ENCODE measurements at regions not wholly inside any gene's neighbourhood (a gene's known extent, or its start where the extent isn't known, plus 50 kb on each side); places are given as distances from the start of the nearest gene placed in this dataset.

DNA sequence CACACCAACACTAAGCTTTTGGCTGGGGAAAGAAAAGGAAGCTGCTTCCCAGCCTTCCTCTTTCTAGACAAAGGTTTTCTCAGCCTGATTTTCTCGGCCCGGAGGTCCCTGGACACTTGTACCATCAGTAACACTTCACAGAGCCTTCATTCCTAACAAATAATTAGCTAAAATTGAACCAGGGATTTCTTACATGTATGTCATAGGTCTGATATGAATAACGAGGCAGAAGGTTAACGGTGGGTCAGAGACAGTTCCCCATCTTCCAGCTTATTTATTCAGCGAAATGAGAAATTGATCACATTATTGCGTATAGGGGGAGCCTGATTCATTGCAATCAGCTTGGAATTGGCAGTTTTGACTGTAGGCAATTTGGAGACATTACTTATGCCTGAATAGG lies 142.5 kb downstream of the SALL1 start:
- WGBS (ENCODE audit: low lambda C conversion rate), result 17% methylated on average over 6 of the region's 6 CpGs
- Histone ChIP-seq H3F3A (replicated peaks; ENCODE audit: insufficient read depth) (no peaks in the 10 kb centered on the region), H3K4me1 (ENCODE audit: control insufficient read depth in 1 of 2, insufficient read depth in 2 of 2, low read depth in 1 of 2, low read length in 1 of 2) (no peaks in the 10 kb centered on the region), H2AFZ (ENCODE audit: low read depth) (no peak overlapping the region), H3K27me3 (ENCODE audit: insufficient read depth) (no peaks in the 10 kb centered on the region), H3K4me3 (ENCODE audit: low read depth in 2 of 2, low read length in 1 of 2) (no peak overlapping the region), H3K27ac (ENCODE audit: low read depth in 2 of 2, low read length in 1 of 2) (no peak overlapping the region), H3K36me3 (replicated peaks in 1 of 2; ENCODE audit: control insufficient read depth in 1 of 2, insufficient read depth in 2 of 2, low read length in 1 of 2) (no peaks in the 10 kb centered on the region), H3K9ac (no peak overlapping the region), H3K9me2 (no peaks in the 10 kb centered on the region), H3K4me2 (no peak overlapping the region), H4K20me1 (ENCODE audit: insufficient read depth) (no peaks in the 10 kb centered on the region), H3K79me2 (ENCODE audit: insufficient read depth) (no peaks in the 10 kb centered on the region), H3K9me3 (no peaks in the 10 kb centered on the region)
- ChIA-PET POLR2A (no interaction called here), CTCF (no interaction called here)
- no peak for DNase-seq
- TF ChIP-seq, protein P1, sequence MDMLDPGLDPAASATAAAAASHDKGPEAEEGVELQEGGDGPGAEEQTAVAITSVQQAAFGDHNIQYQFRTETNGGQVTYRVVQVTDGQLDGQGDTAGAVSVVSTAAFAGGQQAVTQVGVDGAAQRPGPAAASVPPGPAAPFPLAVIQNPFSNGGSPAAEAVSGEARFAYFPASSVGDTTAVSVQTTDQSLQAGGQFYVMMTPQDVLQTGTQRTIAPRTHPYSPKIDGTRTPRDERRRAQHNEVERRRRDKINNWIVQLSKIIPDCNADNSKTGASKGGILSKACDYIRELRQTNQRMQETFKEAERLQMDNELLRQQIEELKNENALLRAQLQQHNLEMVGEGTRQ (IDR thresholded peaks at IDR 0.05; ENCODE audit: borderline replicate concordance, low read depth, low read length), result no peak

DNA sequence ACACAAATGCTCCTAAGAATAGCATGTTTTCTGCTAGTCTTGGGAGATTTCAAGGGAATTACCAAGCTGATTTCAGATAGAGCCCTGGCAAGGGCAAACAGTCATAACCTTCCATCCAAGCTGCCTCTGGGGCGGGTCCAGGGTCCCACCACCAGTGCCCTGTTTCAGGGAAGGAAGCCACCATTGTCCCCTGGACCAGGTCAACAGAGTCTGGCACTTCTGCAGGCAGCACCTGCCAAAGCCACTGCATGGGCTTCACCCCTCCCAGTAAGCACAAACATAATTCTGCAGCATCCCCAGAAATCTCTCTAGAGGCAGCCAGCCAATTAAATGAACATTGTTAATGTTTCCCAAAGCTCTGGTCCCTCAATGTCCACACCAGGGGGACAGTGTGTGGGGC lies 143.0 kb downstream of the SALL1 start:
- no peak overlapping the region for H3K4me3 ChIP-seq (ENCODE audit: low read depth in 2 of 2, low read length in 1 of 2)
- POLR2A ChIA-PET, result no interaction called here
- TF ChIP-seq RXRA (IDR thresholded peaks at IDR 0.05; ENCODE audit: borderline replicate concordance, low read depth) (no peak), FOXJ3 (CRISPR knock-in tag; IDR thresholded peaks at IDR 0.05) (no peak), SIN3A (IDR thresholded peaks at IDR 0.05; ENCODE audit: borderline replicate concordance, low read depth, low read length) (no peak), RFX5 (IDR thresholded peaks at IDR 0.05; ENCODE audit: low read length) (no peak), FOSL2 (IDR thresholded peaks at IDR 0.05; ENCODE audit: borderline replicate concordance, low read depth) (no peak)
- TF ChIP-seq, protein P2, sequence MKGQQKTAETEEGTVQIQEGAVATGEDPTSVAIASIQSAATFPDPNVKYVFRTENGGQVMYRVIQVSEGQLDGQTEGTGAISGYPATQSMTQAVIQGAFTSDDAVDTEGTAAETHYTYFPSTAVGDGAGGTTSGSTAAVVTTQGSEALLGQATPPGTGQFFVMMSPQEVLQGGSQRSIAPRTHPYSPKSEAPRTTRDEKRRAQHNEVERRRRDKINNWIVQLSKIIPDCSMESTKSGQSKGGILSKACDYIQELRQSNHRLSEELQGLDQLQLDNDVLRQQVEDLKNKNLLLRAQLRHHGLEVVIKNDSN (IDR thresholded peaks at IDR 0.05; ENCODE audit: borderline replicate concordance, low read depth), result no peak
- TF ChIP-seq, protein P3, sequence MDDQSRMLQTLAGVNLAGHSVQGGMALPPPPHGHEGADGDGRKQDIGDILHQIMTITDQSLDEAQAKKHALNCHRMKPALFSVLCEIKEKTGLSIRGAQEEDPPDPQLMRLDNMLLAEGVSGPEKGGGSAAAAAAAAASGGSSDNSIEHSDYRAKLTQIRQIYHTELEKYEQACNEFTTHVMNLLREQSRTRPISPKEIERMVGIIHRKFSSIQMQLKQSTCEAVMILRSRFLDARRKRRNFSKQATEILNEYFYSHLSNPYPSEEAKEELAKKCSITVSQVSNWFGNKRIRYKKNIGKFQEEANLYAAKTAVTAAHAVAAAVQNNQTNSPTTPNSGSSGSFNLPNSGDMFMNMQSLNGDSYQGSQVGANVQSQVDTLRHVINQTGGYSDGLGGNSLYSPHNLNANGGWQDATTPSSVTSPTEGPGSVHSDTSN (IDR thresholded peaks at IDR 0.05), result no peak
- no peaks in the 10 kb centered on the region for H3K9me2 ChIP-seq
- no peaks in the 10 kb centered on the region for H4K20me1 ChIP-seq (ENCODE audit: insufficient read depth)
- no peaks in the 10 kb centered on the region for H3K79me2 ChIP-seq (ENCODE audit: insufficient read depth)
- H3K4me2 ChIP-seq, result no peak overlapping the region
- CTCF ChIA-PET, result no interaction called here
- no peaks in the 10 kb centered on the region for H3K27me3 ChIP-seq (ENCODE audit: insufficient read depth)
- H3K36me3 ChIP-seq (replicated peaks in 1 of 2; ENCODE audit: control insufficient read depth in 1 of 2, insufficient read depth in 2 of 2, low read length in 1 of 2), result no peaks in the 10 kb centered on the region
- H3K27ac ChIP-seq (ENCODE audit: low read depth in 2 of 2, low read length in 1 of 2), result no peak overlapping the region
- no peaks in the 10 kb centered on the region for H3K9me3 ChIP-seq
- no peak overlapping the region for H2AFZ ChIP-seq (ENCODE audit: low read depth)
- no CpG with 5 or more reads among the region's 1 CpG for WGBS (ENCODE audit: low lambda C conversion rate)
- no peaks in the 10 kb centered on the region for H3K4me1 ChIP-seq (ENCODE audit: control insufficient read depth in 1 of 2, insufficient read depth in 2 of 2, low read depth in 1 of 2, low read length in 1 of 2)
- DNase-seq, result no peak
- H3K9ac ChIP-seq, result no peak overlapping the region
- H3F3A ChIP-seq (replicated peaks; ENCODE audit: insufficient read depth), result no peaks in the 10 kb centered on the region

All from SK-N-SH (cell line).